Epithelial cell of esophagus (primary cell): ENCODE measurements at regions not wholly inside any gene's neighbourhood (a gene's known extent, or its start where the extent isn't known, plus 50 kb on each side); places are given as distances from the start of the nearest gene placed in this dataset.

ENCODE experiments used
- DNase-seq: peaks from one replicate; pipeline ENCODE4 v3.0.0; 2010; ENCODE audit warnings: low read depth
- H3K4me3 ChIP-seq: 2 replicates; pipeline ENCODE4 v1.5.1; 2011; ENCODE audit warnings: mild to moderate bottlenecking, low read length, control low read depth
- TF ChIP-seq, protein P1 (sequence below): IDR thresholded peaks from 2 replicates; pipeline ENCODE4 v1.5.1; 2011; ENCODE audit warnings: low read depth, mild to moderate bottlenecking, low read length, control low read depth, inconsistent platforms; ENCODE audit not compliant: insufficient read depth; ENCODE audit errors: missing control alignments

DNA sequence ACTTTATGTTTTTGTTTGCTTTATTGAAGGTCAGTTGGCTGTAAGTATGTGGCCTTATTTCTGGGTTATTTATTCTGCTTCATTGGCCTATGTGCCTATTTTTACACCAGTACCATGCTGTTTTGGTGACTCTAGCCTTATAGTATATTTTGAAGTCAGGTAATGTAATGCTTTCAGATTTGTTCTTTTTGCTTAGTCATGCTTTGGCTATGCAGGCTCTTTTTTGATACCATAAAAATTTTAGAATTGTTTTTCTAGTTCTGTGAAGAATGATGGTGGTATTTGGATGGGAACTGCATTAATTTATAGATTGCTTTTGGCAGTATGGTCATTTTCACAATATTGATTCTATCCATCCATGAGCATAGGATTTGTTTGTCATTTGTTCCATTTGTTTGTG is 63.5 kb upstream of the TTC14 start:
- DNase-seq, result no peak
- TF ChIP-seq, protein P1, sequence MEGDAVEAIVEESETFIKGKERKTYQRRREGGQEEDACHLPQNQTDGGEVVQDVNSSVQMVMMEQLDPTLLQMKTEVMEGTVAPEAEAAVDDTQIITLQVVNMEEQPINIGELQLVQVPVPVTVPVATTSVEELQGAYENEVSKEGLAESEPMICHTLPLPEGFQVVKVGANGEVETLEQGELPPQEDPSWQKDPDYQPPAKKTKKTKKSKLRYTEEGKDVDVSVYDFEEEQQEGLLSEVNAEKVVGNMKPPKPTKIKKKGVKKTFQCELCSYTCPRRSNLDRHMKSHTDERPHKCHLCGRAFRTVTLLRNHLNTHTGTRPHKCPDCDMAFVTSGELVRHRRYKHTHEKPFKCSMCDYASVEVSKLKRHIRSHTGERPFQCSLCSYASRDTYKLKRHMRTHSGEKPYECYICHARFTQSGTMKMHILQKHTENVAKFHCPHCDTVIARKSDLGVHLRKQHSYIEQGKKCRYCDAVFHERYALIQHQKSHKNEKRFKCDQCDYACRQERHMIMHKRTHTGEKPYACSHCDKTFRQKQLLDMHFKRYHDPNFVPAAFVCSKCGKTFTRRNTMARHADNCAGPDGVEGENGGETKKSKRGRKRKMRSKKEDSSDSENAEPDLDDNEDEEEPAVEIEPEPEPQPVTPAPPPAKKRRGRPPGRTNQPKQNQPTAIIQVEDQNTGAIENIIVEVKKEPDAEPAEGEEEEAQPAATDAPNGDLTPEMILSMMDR, result no peak
- no peak overlapping the region for H3K4me3 ChIP-seq

DNA sequence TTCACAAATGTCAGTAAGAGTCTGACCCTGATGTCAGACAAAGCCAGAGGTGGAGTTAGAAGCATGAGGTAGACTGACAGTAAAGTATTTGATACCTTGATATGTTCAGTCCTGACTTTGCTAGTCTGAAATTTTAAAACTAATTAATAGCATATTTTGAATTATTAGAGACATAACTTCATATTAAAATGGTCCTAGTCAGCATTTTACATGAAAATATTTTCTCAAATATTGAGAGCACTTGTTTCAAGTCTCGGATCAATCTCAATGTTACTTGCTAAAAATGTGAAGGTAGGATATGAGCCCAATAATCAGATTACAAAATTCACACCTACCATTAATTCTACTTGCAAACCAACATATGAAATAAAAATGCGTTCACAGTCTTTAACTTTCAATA is 58.1 kb upstream of the TTC14 start:
- no peak overlapping the region for H3K4me3 ChIP-seq
- TF ChIP-seq, protein P1, result no peak
- DNase-seq, result no peak

DNA sequence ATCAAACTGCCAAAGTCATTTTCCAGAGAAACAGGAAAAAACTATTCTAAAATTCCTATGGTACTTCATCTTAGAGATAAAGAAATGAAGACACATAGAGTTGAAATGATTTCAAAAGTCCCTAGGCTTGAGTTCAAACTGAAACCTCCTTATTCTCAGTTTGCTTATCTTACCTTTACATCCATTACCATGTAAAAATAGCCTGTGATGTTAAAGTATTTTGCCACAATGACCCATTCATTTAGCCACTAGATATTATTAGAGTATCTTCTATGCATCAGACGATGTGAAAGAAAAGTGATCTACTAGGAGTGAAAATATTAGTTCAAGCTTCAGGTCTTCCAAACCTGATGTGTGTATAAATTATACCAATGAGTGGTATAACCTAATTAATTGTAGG is 55.1 kb upstream of the TTC14 start:
- TF ChIP-seq, protein P1, result no peak
- no peak for DNase-seq

DNA sequence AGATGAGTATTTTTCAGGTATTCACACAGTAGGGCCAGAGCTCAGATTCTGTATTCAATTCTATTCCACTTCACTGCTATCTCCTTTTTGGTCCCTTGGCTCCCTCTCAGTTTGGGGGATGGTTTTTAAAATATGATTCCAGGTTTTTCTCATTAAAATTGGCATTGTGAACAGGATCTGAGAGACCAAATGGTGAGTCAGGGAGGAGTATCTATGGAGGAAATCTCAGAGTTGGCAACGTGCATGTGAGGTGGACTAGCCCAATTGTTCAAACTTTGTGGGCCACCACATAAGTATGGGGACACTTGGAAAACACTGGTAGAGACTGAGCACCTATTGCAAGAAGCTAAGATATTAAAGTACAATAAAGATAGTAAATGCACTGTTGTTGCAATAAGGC is 53.9 kb upstream of the TTC14 start:
- no peak for DNase-seq
- TF ChIP-seq, protein P1, result no peak
- H3K4me3 ChIP-seq, result no peak overlapping the region

More for the DNA sequence above, 55.1 kb upstream of the TTC14 start:
- no peak overlapping the region for H3K4me3 ChIP-seq
